Progenitor cell of endocrine pancreas (in vitro differentiated cells): ENCODE measurements at regions not wholly inside any gene's neighbourhood (a gene's known extent, or its start where the extent isn't known, plus 50 kb on each side); places are given as distances from the start of the nearest gene placed in this dataset.

Source experiments
- DNase-seq: peaks from one replicate; pipeline ENCODE4 v3.0.0; 2021; ENCODE audit warnings: low spot score; ENCODE audit not compliant: unreplicated experiment
- H3K27ac Mint-ChIP-seq: 2 replicates; pipeline ENCODE4 v1.8.0; 2021; ENCODE audit warnings: mild to moderate bottlenecking, moderate library complexity, mixed read lengths
- H3K27me3 Mint-ChIP-seq: 2 replicates; pipeline ENCODE4 v1.8.0; 2021; ENCODE audit warnings: mixed read lengths
- H3K36me3 Mint-ChIP-seq: 2 replicates; pipeline ENCODE4 v1.8.0; 2022; ENCODE audit warnings: mixed read lengths; ENCODE audit not compliant: insufficient read depth
- H3K4me1 Mint-ChIP-seq: 2 replicates; pipeline ENCODE4 v1.8.0; 2021; ENCODE audit warnings: low read depth, mixed read lengths
- H3K4me3 Mint-ChIP-seq: 2 replicates; pipeline ENCODE4 v1.8.0; 2021; ENCODE audit warnings: low read depth, mild to moderate bottlenecking, moderate library complexity, mixed read lengths
- H3K9me3 Mint-ChIP-seq: 2 replicates; pipeline ENCODE4 v1.8.0; 2021; ENCODE audit warnings: low read depth, mixed read lengths
- TF ChIP-seq, protein P1 (sequence below): fragments of 200-600 bp; sonication (generic); IDR thresholded peaks from one replicate; pipeline ENCODE4 v1.5.0; 2021; ENCODE audit warnings: antibody characterized with exemption, mild to moderate bottlenecking; ENCODE audit not compliant: unreplicated experiment

DNA sequence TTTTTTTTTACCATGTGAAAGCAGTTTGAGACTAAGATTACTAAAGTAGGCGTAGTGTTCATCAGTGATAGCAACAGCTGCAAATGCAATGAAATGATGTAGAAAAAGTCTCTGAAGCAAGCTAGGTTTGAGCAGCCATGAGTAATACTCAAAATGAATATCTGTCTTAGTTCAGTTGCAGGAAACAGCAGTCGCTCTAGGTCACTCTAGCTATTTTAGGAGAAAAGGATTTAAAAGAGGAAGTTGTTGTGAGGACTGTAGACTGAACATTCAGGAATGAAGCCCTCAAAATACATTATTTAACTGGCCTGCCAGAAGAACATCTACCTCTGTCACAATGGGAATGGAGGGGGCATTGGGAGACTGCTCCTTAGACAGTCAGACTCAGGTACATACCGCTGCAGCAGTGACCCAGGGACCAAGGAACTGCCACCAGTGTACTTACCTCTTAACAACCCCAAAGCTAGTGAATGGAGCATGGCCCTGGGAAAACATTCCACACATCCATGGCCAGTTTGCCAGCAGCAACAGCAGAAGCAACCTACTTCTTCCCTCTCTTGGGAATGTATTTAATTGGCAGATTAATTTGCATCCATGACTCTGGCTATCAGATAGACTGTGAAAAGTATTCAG is 243.0 kb upstream of the KHDRBS2 start:
- Mint-ChIP-seq H3K36me3 (no peaks in the 10 kb centered on the region), H3K27me3 (no peaks in the 10 kb centered on the region), H3K9me3 (peaks cover 9% of the 10 kb centered on the region), H3K27ac (no peak overlapping the region), H3K4me1 (peaks cover 1% of the 10 kb centered on the region), H3K4me3 (no peak overlapping the region)
- TF ChIP-seq, protein P1, sequence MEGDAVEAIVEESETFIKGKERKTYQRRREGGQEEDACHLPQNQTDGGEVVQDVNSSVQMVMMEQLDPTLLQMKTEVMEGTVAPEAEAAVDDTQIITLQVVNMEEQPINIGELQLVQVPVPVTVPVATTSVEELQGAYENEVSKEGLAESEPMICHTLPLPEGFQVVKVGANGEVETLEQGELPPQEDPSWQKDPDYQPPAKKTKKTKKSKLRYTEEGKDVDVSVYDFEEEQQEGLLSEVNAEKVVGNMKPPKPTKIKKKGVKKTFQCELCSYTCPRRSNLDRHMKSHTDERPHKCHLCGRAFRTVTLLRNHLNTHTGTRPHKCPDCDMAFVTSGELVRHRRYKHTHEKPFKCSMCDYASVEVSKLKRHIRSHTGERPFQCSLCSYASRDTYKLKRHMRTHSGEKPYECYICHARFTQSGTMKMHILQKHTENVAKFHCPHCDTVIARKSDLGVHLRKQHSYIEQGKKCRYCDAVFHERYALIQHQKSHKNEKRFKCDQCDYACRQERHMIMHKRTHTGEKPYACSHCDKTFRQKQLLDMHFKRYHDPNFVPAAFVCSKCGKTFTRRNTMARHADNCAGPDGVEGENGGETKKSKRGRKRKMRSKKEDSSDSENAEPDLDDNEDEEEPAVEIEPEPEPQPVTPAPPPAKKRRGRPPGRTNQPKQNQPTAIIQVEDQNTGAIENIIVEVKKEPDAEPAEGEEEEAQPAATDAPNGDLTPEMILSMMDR, result no peak
- DNase-seq, result no peak

DNA sequence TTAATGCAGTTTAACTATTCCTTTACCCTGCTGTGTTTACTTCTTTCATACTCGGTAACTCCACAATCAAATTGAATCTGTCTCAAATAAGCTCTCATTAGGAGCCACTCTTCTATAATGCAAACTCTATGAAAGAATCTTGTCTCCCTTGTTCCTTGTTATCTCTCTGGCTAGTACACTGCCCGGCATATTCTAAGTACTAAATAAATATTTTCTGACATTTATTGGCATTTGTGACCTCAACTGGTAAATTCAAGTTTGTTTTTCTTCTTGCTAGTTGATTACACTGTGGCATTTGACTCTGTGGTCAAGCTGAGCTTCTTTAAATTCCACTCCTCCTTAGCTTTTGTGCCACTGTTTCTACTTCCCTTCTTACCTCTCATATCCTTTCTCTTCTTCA is 237.6 kb upstream of the KHDRBS2 start:
- peaks cover 8% of the 10 kb centered on the region for H3K4me1 Mint-ChIP-seq
- H3K4me3 Mint-ChIP-seq, result no peak overlapping the region
- H3K9me3 Mint-ChIP-seq, result peaks cover 7% of the 10 kb centered on the region

DNA sequence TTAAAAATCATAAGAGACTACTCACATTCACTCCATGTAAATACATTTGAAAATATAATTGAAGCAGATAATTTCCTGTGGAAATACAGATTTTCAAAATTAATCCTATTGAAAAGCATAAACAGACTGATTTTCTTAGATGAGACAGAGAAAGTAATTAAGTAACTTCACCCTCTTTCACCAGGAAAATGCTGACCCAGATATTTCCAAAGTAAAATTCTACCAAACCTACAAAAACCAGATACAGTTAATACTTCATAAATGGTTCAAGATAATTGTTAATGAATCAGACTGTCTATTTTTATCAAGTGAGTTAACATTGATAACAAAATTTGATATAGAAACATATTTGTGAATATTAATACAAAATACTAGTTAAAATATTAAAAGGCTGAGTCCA is 233.5 kb upstream of the KHDRBS2 start:
- no peak for DNase-seq
- no peaks in the 10 kb centered on the region for H3K27me3 Mint-ChIP-seq
- peaks cover 15% of the 10 kb centered on the region for H3K4me1 Mint-ChIP-seq
- H3K4me3 Mint-ChIP-seq, result no peak overlapping the region
- H3K27ac Mint-ChIP-seq, result no peak overlapping the region
- TF ChIP-seq, protein P1, result no peak
- H3K36me3 Mint-ChIP-seq, result no peaks in the 10 kb centered on the region
- no peaks in the 10 kb centered on the region for H3K9me3 Mint-ChIP-seq

More for the DNA sequence above, 237.6 kb upstream of the KHDRBS2 start:
- no peaks in the 10 kb centered on the region for H3K36me3 Mint-ChIP-seq
- peak overlapping the region; percentile 31 for H3K27ac Mint-ChIP-seq
- H3K27me3 Mint-ChIP-seq, result no peaks in the 10 kb centered on the region
- no peak for DNase-seq
- TF ChIP-seq, protein P1, result no peak

DNA sequence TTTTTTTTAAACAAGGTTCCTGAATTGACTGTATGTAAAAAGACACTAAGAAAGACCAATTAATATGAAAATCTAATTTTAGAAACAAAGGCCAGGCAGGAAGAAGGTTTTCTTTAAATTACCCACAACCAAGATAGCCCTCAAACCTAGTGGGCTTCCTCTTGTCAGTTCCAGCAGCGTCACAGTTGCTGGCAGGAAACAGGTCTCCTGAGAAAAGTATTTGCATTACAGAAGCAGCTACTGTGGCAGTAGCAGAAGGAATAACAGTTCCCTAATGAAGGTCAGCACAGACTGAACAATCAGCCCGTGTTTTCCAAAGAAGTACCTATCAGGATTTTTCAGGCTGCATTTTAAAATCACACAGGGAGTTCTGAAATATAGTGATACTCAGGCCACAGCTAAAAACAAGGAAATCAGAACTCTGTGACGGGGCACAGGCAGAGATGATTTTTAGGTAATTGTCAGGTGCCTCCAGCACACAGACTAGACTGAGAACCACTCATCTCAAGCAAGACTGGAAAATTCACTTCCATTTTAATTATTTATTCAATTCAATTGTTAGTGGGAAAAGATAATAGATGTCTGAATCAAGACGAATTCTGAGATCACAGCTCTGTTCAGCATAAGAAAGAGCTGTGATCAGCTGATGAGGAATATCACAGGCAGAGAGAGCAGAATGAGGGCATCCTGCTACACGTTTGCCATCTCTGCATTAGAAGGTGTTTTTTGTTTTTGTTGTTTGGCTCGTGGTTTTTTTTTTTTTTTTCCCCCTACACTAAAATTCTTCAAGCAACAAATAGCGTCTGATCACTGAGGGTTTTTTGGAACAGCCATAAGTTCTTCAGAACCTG is 230.5 kb upstream of the KHDRBS2 start:
- no peaks in the 10 kb centered on the region for H3K27me3 Mint-ChIP-seq
- H3K27ac Mint-ChIP-seq, result no peak overlapping the region
- H3K9me3 Mint-ChIP-seq, result no peaks in the 10 kb centered on the region
- peaks cover 7% of the 10 kb centered on the region for H3K4me1 Mint-ChIP-seq
- TF ChIP-seq, protein P1, result no peak
- no peak for DNase-seq
- no peaks in the 10 kb centered on the region for H3K36me3 Mint-ChIP-seq
- no peak overlapping the region for H3K4me3 Mint-ChIP-seq

DNA sequence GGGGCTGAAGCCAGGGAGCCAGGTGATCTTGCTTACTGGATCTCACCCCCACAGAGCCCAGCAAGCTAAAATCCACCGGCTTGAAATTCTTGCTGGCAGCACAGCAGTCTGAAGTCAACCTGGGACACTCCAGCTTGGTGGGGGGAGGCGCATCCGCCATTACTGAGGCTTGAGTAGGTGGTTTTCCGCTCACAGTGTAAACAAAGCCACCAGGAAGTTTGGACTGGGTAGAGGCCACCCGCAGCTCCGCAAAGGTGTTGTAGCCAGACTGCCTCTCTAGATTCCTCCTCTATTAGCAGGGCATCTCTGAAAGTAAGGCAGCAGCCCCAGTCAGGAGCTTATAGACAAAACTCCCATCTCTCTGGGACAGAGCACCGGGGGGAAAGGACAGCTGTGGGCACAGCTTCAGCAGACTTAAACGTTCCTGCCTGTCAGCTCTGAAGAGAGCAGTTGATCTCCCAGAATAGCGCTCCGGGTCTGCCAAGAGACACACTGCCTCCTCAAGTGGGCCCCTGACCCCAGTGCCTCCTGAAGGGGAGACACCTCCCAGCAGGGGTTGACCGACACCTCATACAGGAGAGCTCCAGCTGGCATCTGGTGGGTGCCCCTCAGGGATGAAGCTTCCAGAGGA is 206.3 kb upstream of the KHDRBS2 start:
- peaks cover 4% of the 10 kb centered on the region for H3K36me3 Mint-ChIP-seq
- H3K4me1 Mint-ChIP-seq, result no peaks in the 10 kb centered on the region
- H3K27ac Mint-ChIP-seq, result no peak overlapping the region
- no peaks in the 10 kb centered on the region for H3K27me3 Mint-ChIP-seq
- no peak overlapping the region for H3K4me3 Mint-ChIP-seq
- DNase-seq, result no peak
- TF ChIP-seq, protein P1, result no peak
- H3K9me3 Mint-ChIP-seq, result peaks cover 27% of the 10 kb centered on the region
